ENCODE measurements at regions not wholly inside any gene's neighbourhood (a gene's known extent, or its start where the extent isn't known, plus 50 kb on each side); places are given as distances from the start of the nearest gene placed in this dataset.
"Not testable (repeated sequence)": the region's sequence is repeated elsewhere in the genome, so short reads cannot be mapped to it uniquely, and the experiment has no call there.

DNA sequence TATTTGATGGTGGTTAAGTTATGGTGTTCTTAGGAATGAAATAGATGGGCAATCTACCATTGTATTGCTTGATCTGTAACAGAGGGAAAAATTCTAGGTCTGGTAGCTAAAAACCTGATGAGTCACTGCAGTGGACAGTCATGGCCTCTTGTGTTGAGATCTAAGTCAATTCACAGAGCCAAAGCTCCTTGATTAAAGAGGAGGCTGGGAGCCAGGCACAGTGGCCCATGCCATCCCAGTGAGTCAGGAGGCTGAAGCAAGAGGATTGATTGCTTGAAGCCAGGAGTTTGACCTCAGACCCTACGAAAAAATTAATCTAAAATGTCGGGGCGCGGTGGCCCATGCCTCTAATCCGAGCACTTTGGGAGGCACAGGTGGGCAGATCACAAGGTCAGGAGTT lies 67.1 kb upstream of the KPNA3 start:
- in situ Hi-C loops (cut with HindIII; ENCODE audit: low sequenced_read_pairs) = no loop called here
- TF ChIP-seq, protein P1, sequence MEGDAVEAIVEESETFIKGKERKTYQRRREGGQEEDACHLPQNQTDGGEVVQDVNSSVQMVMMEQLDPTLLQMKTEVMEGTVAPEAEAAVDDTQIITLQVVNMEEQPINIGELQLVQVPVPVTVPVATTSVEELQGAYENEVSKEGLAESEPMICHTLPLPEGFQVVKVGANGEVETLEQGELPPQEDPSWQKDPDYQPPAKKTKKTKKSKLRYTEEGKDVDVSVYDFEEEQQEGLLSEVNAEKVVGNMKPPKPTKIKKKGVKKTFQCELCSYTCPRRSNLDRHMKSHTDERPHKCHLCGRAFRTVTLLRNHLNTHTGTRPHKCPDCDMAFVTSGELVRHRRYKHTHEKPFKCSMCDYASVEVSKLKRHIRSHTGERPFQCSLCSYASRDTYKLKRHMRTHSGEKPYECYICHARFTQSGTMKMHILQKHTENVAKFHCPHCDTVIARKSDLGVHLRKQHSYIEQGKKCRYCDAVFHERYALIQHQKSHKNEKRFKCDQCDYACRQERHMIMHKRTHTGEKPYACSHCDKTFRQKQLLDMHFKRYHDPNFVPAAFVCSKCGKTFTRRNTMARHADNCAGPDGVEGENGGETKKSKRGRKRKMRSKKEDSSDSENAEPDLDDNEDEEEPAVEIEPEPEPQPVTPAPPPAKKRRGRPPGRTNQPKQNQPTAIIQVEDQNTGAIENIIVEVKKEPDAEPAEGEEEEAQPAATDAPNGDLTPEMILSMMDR (IDR thresholded peaks at IDR 0.05; ENCODE audit: low read depth, low read length, missing control alignments) = no peak
- no peak overlapping the region for H3K4me3 ChIP-seq (ENCODE audit: low read depth, low read length)
- peak; percentile 55 for DNase-seq (ENCODE audit: low read depth)

DNA sequence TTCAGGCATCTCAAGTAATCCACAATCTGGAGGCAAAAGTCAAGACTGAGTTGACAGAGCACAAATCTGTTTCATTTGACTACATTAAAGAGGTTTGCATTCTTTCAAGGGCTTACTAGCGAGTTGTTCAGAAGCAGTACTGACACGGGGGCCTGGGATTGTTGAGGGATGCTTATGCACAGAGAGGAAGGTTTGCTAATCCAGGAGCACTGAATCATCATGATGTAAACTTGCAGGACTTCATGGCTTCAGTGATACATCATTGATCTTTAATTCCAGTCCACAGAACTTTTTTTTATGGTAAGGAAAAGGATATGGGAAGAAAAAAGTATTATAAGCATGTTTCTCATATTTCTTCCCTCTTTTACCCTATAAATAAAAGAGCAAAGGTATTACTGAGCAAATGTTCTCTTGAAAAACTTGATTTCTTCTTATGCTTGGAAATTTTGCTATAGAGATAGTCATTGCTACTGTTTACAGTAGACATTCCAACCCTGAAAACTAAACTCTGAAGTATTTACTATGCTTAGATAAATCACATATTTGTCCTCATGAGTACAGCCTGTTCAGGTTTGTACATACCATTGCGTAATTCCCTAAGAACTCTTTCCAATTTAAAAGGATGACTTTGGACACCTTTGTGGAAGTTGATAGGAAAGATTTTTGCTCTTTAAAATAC lies 65.8 kb upstream of the KPNA3 start:
- H3K4me3 ChIP-seq (ENCODE audit: low read depth, low read length) = no peak overlapping the region
- in situ Hi-C loops (cut with HindIII; ENCODE audit: low sequenced_read_pairs) = no loop called here
- DNase-seq (ENCODE audit: low read depth) = peak; percentile 67
- TF ChIP-seq, protein P1 (IDR thresholded peaks at IDR 0.05; ENCODE audit: low read depth, low read length, missing control alignments) = no peak

DNA sequence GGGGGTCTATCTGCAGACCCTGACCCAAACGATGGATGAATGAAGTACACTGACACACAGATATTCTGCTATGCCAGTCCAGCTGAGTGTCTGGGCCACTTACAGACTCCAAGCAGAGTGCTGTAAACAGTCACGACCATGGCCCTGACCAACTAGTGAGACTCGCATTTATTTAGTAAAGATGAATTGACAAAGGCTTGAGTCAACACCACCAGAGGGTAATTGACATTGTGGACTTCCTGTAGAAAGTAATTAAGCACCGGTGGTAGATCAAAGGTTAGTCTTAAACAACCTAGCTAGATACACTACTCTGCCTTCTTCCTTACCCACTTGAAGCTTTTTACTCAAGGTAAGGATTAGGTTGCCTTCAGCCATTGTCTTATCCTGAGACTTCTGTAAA lies 63.4 kb upstream of the KPNA3 start:
- DNase-seq (ENCODE audit: low read depth) = no peak
- TF ChIP-seq, protein P1 (IDR thresholded peaks at IDR 0.05; ENCODE audit: low read depth, low read length, missing control alignments) = no peak
- in situ Hi-C loops (cut with HindIII; ENCODE audit: low sequenced_read_pairs) = no loop called here
- H3K4me3 ChIP-seq (ENCODE audit: low read depth, low read length) = no peak overlapping the region

DNA sequence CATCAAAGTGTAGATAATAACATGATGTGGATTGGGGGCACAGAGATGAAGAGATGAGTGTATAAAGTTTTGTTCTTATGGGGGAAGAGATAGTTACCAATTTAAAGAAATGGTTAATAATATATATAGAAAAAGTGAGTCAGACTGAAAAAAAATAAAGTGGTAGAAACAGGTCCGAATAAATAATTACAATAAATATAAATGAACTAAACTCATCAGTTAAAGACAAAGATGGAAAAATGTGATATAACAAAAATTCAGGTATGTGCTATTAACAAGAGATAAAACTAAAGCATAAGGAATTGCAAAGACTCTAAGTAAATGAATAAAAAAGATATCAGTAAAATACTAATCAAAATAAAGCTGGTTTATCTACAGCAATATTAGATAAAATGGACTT lies 61.1 kb upstream of the KPNA3 start:
- in situ Hi-C loops (cut with HindIII; ENCODE audit: low sequenced_read_pairs) = no loop called here
- no peak for DNase-seq (ENCODE audit: low read depth)
- TF ChIP-seq, protein P1 (IDR thresholded peaks at IDR 0.05; ENCODE audit: low read depth, low read length, missing control alignments) = no peak
- H3K4me3 ChIP-seq (ENCODE audit: low read depth, low read length) = no peak overlapping the region

DNA sequence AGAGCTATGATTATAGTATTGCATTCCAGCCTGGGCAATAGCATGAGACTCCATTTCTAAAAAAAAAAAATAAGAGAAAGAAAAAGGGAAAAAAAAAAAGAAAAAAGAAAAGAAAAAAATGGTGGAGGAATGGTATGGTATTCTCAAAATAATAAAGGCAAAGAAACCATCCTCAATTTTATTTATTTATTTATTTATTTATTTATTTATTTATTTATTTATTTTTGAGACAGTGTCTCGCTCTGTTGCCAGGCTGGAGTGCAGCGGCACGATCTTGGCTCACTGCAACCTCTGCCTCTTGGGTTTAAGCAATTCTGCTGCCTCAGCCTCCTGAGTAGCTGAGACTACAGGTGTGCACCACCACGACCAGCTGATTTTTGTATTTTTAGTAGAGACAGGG lies 60.0 kb upstream of the KPNA3 start:
- H3K4me3 ChIP-seq (ENCODE audit: low read depth, low read length); in situ Hi-C loops (cut with HindIII; ENCODE audit: low sequenced_read_pairs); DNase-seq (ENCODE audit: low read depth): not testable (repeated sequence)

DNA sequence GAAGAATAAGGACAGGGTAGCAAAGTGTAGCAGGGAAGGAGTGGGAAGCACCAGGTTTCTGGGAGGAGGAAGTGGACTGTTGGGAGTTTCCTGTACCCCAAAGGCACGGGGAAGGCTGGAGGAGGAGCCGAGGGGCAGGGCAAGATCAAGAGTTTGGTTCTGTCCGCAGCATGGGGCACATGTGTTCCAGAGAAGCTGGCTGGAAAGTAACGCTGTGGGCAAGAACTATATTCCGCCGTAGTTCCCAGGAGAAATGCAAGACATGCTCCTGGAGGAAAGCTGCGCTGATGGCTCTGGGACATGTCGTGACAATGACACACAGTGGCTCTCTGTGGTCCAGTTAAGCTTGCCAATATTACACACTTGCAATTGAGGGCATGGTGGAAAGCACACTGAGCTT lies 51.7 kb upstream of the KPNA3 start:
- H3K4me3 ChIP-seq (ENCODE audit: low read depth, low read length) = no peak overlapping the region
- no peak for DNase-seq (ENCODE audit: low read depth)
- TF ChIP-seq, protein P1 (IDR thresholded peaks at IDR 0.05; ENCODE audit: low read depth, low read length, missing control alignments) = no peak
- in situ Hi-C loops (cut with HindIII; ENCODE audit: low sequenced_read_pairs) = no loop called here
